Uterus (tissue), 2 donors: ENCODE measurements at regions not wholly inside any gene's neighbourhood (a gene's known extent, or its start where the extent isn't known, plus 50 kb on each side); places are given as distances from the start of the nearest gene placed in this dataset.

Experiments
- CTCF ChIP-seq, 4 experiments: fragments of 200-600 bp in 2 of 4; fragments of 450-650 bp in 2 of 4; sonication (generic) in 2 of 4; IDR thresholded peaks; one replicate each; pipeline ENCODE4 v1.5.1; 2016 to 2019; ENCODE audit warnings: antibody characterized with exemption in 4 of 4, mild to moderate bottlenecking in 2 of 4, moderate library complexity in 1 of 4
- POLR2A ChIP-seq, 2 donors: fragments of 450-650 bp; IDR thresholded peaks; one replicate each; pipeline ENCODE4 v1.6.1; 2016; ENCODE audit warnings: antibody characterized with exemption in 2 of 2, mild to moderate bottlenecking in 1 of 2, moderate library complexity in 1 of 2

DNA sequence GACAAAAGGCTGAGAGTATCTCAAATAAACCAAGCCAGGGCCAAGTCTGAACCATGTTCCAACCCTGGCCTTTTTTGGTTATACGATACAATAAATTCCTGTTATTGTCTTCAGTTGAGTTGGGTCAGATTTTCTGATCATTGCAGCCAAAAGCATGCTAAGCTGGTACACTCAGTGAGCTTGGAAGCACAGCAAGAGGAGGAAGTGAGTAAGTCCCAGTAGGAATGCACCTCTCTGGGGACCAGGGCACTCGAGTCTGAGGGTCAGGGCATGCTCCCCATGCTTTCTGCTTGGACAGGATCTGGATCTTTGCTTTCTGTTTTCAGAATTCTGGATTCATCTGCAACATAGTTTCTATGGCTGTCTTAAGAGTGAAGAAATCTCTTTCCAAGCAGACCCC, 73.1 kb downstream of the TMPRSS5 start:
- TF ChIP-seq CTCF (IDR thresholded peaks at IDR 0.05): no peak
- no peak for TF ChIP-seq POLR2A (IDR thresholded peaks at IDR 0.05)
